ENCODE measurements at regions not wholly inside any gene's neighbourhood (a gene's known extent, or its start where the extent isn't known, plus 50 kb on each side); places are given as distances from the start of the nearest gene placed in this dataset.

DNA sequence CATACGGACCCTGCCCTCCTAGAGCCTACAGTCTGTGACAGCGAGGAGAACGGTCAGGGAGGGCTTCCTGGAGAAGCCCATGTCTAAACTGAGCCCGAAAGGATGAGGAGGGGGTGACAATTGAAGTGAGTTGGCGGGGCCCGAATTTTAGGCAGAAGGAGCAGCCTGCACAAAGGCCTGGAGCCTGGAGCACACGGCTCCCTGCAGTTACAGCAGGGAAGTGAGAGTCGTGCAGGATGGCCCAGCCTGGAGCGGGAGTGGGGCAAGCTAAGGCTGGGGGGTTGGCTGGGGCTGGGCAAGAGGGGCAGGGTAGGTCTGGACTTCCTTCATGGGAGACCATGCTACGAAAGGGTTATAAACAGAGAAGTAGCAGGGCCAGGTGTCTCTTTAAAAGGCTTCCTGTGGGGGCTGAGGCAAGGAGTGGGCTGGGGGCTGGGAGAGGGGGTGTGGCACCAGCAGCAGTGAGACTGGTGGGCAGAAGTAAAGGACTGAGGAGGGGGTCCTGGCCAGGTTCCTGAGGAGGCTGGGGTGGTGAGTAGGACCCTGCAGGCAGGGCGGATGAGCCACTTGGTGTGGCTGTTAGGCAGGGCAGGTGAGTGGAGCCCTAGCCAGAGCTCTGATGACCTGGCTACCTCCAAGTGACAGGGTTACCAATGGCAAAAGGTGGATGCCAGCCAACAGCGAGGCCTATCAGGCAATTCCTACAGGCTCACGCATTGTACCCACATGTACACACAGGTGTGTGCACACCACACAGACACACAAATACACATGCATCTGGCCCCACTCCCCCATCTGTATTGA, 119.2 kb downstream of the MRPL14 start:
- TF ChIP-seq Cebpa-rat (IDR thresholded peaks at IDR 0.05): no peak
- H3K9me3 ChIP-seq (replicated peaks in 1 of 11): peaks cover 0 to 12% (median 9%) of the 10 kb centered on the region in 11 experiments; a peak in 20 of 22 replicates
- H4K20me1 ChIP-seq: peaks cover 0 to 13% (median 0%) of the 10 kb centered on the region in 11 experiments; a peak in 1 of 22 replicates
- peaks cover 17 to 25% (median 19%) of the 10 kb centered on the region in 11 experiments for H3K27me3 ChIP-seq
- peaks cover 42 to 98% (median 82%) of the 10 kb centered on the region in 10 experiments for H3K4me1 ChIP-seq
- peak overlapping the region in 3 of 11 experiments; percentile 15 to 16 (median 16); a peak in 2 of 22 replicates for H3K27ac ChIP-seq
- peak overlapping the region in 8 of 11 experiments; percentile 2 to 92 (median 27); a peak in 13 of 22 replicates for H3K4me2 ChIP-seq
- H3K9ac ChIP-seq: no peak overlapping the region
- H3K36me3 ChIP-seq: peaks cover 0 to 5% (median 0%) of the 10 kb centered on the region in 11 experiments; a peak in 3 of 22 replicates
- no peak overlapping the region for H3K4me3 ChIP-seq

DNA sequence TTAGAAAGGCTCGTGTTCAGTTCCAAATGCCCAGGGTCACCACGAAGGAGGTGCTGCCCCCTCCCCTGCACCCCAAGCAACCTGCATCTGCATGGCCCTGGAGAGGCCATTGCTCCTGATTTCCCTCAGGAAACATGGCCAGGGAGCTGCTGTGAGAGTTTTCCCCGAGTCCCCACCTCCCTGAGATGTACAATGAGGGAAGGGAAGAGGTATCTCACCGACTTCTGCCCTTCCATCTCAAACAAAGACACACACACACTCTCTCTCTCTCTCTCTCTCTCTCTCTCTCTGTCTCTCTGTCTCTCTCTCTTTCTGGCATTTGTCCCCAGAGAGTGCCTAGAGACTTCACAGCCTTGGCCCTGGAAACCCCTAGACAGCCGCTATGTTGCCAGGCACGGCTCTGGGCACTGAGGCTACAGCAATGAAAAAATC, 120.4 kb downstream of the MRPL14 start:
- Histone ChIP-seq H3K4me3 (no peak overlapping the region), H3K27me3 (peaks cover 28 to 36% (median 31%) of the 10 kb centered on the region in 11 experiments), H4K20me1 (peaks cover 0 to 15% (median 0%) of the 10 kb centered on the region in 11 experiments; a peak in 1 of 22 replicates), H3K4me2 (peak overlapping the region in 10 of 11 experiments; percentile 4 to 92 (median 41); a peak in 19 of 22 replicates), H3K9me3 (replicated peaks in 1 of 11) (peaks cover 0 to under 1% (median 0%) of the 10 kb centered on the region in 11 experiments; a peak in 2 of 22 replicates), H3K27ac (peak overlapping the region in 7 of 11 experiments; percentile 2 to 38 (median 26); a peak in 9 of 22 replicates), H3K4me1 (peaks cover 48 to 97% (median 77%) of the 10 kb centered on the region in 10 experiments), H3K9ac (peak overlapping the region in 1 of 11 experiments; percentile 6; a peak in 1 of 22 replicates), H3K36me3 (no peaks in the 10 kb centered on the region)
- no peak for TF ChIP-seq Cebpa-rat (IDR thresholded peaks at IDR 0.05)

DNA sequence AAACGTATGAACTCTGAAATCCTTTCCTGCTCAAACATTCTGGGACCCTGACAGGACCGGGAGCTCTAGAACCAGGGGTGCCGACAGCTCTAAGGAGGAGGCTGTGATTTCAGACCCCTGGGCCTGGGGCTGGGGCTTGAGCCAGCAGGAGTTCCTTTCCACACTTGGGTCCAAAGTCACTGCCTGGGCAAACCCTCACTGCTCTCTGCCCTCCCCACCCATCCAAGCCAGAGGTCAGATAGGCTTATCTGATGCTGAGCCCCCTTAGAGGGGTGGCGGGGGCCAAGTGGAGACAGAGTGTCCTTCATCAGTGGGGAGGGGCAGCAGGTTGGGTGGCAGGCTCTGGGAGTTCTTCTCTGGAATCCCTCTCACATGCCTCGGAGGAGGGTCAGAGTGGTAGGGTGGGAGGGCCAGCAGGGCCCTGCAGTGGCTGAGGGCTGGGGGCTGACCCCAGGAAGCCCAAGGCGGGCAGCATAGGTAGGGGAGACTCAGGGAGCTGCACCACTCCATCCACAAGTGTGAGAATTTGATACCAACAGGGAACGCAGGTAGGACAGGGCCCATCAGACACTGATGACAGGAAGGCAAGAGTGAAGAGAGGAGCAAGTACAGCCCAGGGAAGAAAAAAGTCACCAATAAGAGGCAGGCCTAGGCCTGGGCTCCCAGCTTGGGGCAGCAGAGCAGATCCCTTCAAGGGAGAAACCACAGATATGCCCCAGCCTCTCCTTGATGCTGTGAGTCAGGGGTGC, 121.0 kb downstream of the MRPL14 start:
- Histone ChIP-seq H3K27me3 (peaks cover 33 to 41% (median 35%) of the 10 kb centered on the region in 11 experiments), H3K4me1 (peaks cover 42 to 95% (median 74%) of the 10 kb centered on the region in 10 experiments), H3K36me3 (no peaks in the 10 kb centered on the region), H3K4me2 (peak overlapping the region; percentile 4 to 92 (median 41); a peak in 20 of 22 replicates), H3K9me3 (replicated peaks in 1 of 11) (no peaks in the 10 kb centered on the region), H3K9ac (peak overlapping the region in 2 of 11 experiments; percentile 6 to 9; a peak in 3 of 22 replicates), H3K4me3 (no peak overlapping the region), H4K20me1 (peaks cover 0 to 15% (median 0%) of the 10 kb centered on the region in 11 experiments; a peak in 1 of 22 replicates), H3K27ac (peak overlapping the region in 7 of 11 experiments; percentile 2 to 38 (median 26); a peak in 9 of 22 replicates)
- TF ChIP-seq Cebpa-rat (IDR thresholded peaks at IDR 0.05): no peak

DNA sequence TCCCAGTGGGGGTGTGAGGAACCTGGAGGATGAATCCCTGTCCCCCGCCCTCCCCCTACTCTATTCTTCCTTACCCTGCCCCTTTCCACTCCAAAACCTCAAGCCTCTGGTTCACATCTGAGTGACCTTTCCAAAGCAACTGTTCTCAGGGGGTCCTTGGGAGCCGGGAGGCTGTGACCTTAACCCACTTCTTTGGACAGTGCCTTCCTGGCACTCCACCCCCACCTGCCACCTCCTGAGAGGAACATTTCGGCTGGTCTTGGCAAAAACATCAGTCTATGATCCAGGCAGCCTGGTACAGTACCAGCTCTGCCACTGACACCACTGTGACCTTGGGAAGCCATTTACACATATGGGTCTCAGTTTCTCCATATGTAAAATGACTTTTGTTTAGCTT, 121.7 kb downstream of the MRPL14 start:
- Histone ChIP-seq H3K4me1 (peaks cover 50 to 95% (median 73%) of the 10 kb centered on the region in 10 experiments), H3K4me2 (peak overlapping the region in 10 of 11 experiments; percentile 34 to 92 (median 60); a peak in 19 of 22 replicates), H3K9me3 (replicated peaks in 1 of 11) (no peaks in the 10 kb centered on the region), H3K9ac (peak overlapping the region in 1 of 11 experiments; percentile 0; a peak in 1 of 22 replicates), H4K20me1 (peaks cover 0 to 15% (median 0%) of the 10 kb centered on the region in 11 experiments; a peak in 1 of 22 replicates), H3K36me3 (no peaks in the 10 kb centered on the region), H3K27me3 (peaks cover 33 to 41% (median 35%) of the 10 kb centered on the region in 11 experiments), H3K27ac (0 out of 22 replicates have a peak overlapping the region, but pooled peaks of 1 of the 11 experiments have one; percentile 15), H3K4me3 (no peak overlapping the region)
- TF ChIP-seq Cebpa-rat (IDR thresholded peaks at IDR 0.05): no peak

DNA sequence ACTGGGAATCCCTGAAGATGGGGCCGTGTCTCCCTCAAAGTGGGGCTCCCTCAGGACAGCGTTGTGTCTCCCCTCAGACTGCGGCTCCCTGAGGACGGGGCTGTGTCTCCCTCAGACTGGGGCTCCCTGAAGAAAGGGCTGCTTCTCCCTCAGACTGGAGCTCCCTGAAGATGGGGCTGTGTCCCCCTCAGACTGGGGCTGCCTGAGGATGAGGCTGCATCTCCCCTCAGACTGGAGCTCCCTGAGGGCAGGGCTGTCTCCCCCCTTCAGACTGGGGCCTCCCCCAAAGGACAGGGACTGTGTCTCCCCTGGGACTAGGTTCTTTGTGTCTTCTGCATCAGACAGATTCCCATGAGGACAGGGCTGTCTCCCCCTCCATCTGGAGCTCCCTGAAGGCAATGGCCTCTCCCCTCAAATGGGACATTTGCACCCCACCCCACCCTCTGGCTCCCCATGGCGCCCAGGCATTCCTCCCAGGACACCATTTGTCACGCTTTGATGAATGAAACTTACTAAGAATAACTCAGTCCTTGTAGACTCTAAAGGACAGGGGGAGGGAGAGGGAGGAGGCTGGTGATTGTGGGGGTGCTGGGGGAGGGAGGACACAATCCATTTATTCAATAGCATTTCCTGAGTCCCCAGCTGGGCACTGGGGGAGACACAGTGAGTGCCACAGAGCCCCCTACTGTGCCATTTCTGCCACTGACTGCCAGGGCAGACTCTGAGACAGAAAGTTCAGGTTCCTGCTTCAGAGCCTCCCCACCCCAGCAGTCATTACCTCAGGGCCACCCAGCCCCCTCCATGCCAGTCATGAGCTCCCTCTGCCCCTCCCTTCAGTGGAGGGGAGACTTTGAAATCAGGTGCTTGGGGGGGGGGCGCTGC, 122.4 kb downstream of the MRPL14 start:
- H3K27me3 ChIP-seq: peaks cover 33 to 41% (median 35%) of the 10 kb centered on the region in 11 experiments
- no peak for TF ChIP-seq Cebpa-rat (IDR thresholded peaks at IDR 0.05)
- H3K27ac ChIP-seq: peak overlapping the region in 1 of 11 experiments; percentile 26; a peak in 1 of 22 replicates
- H3K4me3 ChIP-seq: no peak overlapping the region
- peaks cover 0 to 15% (median 0%) of the 10 kb centered on the region in 11 experiments; a peak in 1 of 22 replicates for H4K20me1 ChIP-seq
- H3K36me3 ChIP-seq: no peaks in the 10 kb centered on the region
- H3K4me1 ChIP-seq: peaks cover 54 to 95% (median 73%) of the 10 kb centered on the region in 10 experiments
- no peaks in the 10 kb centered on the region; a peak in 1 of 22 replicates for H3K9me3 ChIP-seq (replicated peaks in 1 of 11)
- H3K4me2 ChIP-seq: peak overlapping the region; percentile 34 to 92 (median 60)
- H3K9ac ChIP-seq: peak overlapping the region in 1 of 11 experiments; percentile 45; a peak in 1 of 22 replicates

DNA sequence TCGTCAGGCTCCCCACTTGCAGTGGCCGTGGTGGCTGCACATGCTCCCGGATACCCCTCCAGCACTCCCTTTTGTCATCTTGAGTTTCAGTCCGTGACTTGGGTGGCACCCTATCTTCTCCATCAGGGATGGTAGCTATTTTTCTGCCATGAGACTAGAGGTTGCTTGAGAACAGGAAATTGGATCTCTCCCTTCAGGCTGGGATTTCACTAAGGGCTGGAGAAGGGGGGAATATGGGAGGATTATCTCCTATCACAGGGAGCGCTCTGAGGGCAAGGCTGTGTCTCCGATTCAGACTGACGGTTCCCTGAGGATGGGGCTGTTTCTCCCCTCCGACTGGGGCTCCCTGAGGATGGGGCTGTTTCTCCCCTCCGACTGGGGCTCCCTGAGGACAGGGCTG, 123.1 kb downstream of the MRPL14 start:
- peaks cover 0 to 15% (median 0%) of the 10 kb centered on the region in 11 experiments; a peak in 1 of 22 replicates for H4K20me1 ChIP-seq
- H3K9ac ChIP-seq: no peak overlapping the region; a peak in 1 of 22 replicates
- 0 out of 22 replicates have a peak overlapping the region, but pooled peaks of 1 of the 11 experiments have one; percentile 26 for H3K27ac ChIP-seq
- H3K27me3 ChIP-seq: peaks cover 33 to 41% (median 35%) of the 10 kb centered on the region in 11 experiments
- H3K9me3 ChIP-seq (replicated peaks in 1 of 11): peaks cover 0 to 6% (median 0%) of the 10 kb centered on the region in 11 experiments; a peak in 3 of 22 replicates
- H3K36me3 ChIP-seq: no peaks in the 10 kb centered on the region
- peak overlapping the region in 9 of 11 experiments; percentile 43 to 95 (median 62); a peak in 11 of 22 replicates for H3K4me2 ChIP-seq
- H3K4me3 ChIP-seq: no peak overlapping the region
- peaks cover 54 to 92% (median 70%) of the 10 kb centered on the region in 10 experiments for H3K4me1 ChIP-seq
- no peak for TF ChIP-seq Cebpa-rat (IDR thresholded peaks at IDR 0.05)

DNA sequence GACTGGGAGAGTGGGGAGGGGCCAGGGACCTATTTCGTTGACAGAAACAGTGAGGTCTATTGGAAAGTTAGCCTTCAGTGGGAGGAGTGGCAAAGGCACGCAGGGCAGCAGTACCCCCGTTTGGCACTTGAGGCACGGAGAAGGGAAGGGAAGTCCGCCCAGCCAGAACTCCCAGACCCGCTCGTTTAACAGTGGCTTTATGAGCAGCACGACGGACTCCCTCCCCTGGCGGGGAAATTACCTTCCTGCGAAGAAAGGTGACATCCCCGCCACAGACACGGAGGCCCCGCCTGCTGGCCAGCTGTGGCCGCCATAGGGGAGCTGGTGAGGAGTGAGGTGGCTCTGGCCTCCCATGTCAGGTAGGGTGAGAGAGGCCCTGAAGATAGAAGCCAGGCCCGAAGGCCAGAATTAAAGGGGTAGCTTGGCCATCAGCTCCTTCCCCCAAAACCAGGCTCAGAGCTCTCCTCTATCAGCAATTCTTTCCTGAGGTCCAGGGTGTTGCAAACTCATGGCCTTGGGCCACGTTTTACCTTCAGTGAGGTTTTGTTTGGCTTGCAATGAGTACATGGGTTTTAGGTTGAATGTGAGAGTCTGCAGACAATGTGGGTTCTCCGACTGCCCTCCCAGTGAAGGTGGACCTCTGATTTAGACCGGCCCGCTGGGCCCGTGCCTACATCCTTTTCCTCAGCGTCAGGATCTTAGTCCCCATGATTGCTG, 123.7 kb downstream of the MRPL14 start:
- no peak for TF ChIP-seq Cebpa-rat (IDR thresholded peaks at IDR 0.05)
- H3K9ac ChIP-seq: peak overlapping the region in 8 of 11 experiments; percentile 45 to 58 (median 52); a peak in 7 of 22 replicates
- peaks cover 0 to 15% (median 0%) of the 10 kb centered on the region in 11 experiments; a peak in 1 of 22 replicates for H4K20me1 ChIP-seq
- H3K27ac ChIP-seq: peak overlapping the region in 2 of 11 experiments; percentile 17 to 33; a peak in 1 of 22 replicates
- peaks cover 0 to 12% (median 0%) of the 10 kb centered on the region in 11 experiments; a peak in 4 of 22 replicates for H3K9me3 ChIP-seq (replicated peaks in 1 of 11)
- peak overlapping the region; percentile 85 to 98 (median 91) for H3K4me2 ChIP-seq
- H3K4me1 ChIP-seq: peaks cover 54 to 86% (median 68%) of the 10 kb centered on the region in 10 experiments
- H3K27me3 ChIP-seq: peaks cover 33 to 41% (median 35%) of the 10 kb centered on the region in 11 experiments
- no peaks in the 10 kb centered on the region for H3K36me3 ChIP-seq
- peak overlapping the region; percentile 51 to 67 (median 57); a peak in 19 of 20 replicates for H3K4me3 ChIP-seq

All from BLaER1 treated with 17β-estradiol and CSF1 and Interleukin-3, amounts not matched to agents 10 nM and 100 nM (cell line).